CD14-positive monocyte (primary cell): ENCODE measurements at regions not wholly inside any gene's neighbourhood (a gene's known extent, or its start where the extent isn't known, plus 50 kb on each side); places are given as distances from the start of the nearest gene placed in this dataset.
"Not testable (repeated sequence)": the region's sequence is repeated elsewhere in the genome, so short reads cannot be mapped to it uniquely, and the experiment has no call there.

ENCODE experiments used
- DNase-seq, 3 donors: peaks; one replicate each; pipeline ENCODE4 v3.0.0-alpha.2; 2011 to 2022
- H2AFZ ChIP-seq: 2 replicates; pipeline ENCODE4 v1.6.0; 2012; ENCODE audit warnings: mild to moderate bottlenecking, low read depth, low read length, inconsistent platforms; ENCODE audit not compliant: insufficient read depth, poor library complexity, severe bottlenecking
- H3K27ac ChIP-seq, 2 donors: 1 replicate in 1 of 2; 2 replicates in 1 of 2; pipeline ENCODE4 v1.5.1; 2012 to 2013; ENCODE audit warnings: low read length in 2 of 2, control low read depth in 1 of 2, inconsistent platforms in 1 of 2, low read depth in 1 of 2, mild to moderate bottlenecking in 1 of 2
- H3K27me3 ChIP-seq, 2 donors: one replicate each; pipeline versions ENCODE4 v1.6.0 to v1.6.1; 2011 to 2013; ENCODE audit warnings: low read length in 2 of 2; ENCODE audit not compliant: control insufficient read depth in 2 of 2, insufficient read depth in 2 of 2
- H3K36me3 ChIP-seq, 2 donors: replicated peaks in 1 of 2; 1 replicate in 1 of 2; 2 replicates in 1 of 2; pipeline versions ENCODE4 v1.5.1 to v1.6.1; 2012 to 2013; ENCODE audit warnings: low read length in 2 of 2, control low read depth in 1 of 2, inconsistent platforms in 1 of 2, mild to moderate bottlenecking in 1 of 2; ENCODE audit not compliant: insufficient read depth in 2 of 2, control insufficient read depth in 1 of 2
- H3K4me1 ChIP-seq, 2 donors: 1 replicate in 1 of 2; 2 replicates in 1 of 2; pipeline versions ENCODE4 v1.5.1 to v1.6.1; 2012 to 2013; ENCODE audit warnings: low read length in 2 of 2, control low read depth in 1 of 2, inconsistent platforms in 1 of 2, mild to moderate bottlenecking in 1 of 2, moderate library complexity in 1 of 2; ENCODE audit not compliant: insufficient read depth in 2 of 2, control insufficient read depth in 1 of 2
- H3K4me2 ChIP-seq: replicated peaks from 2 replicates; pipeline ENCODE3; 2012; ENCODE audit warnings: low read length, moderate library complexity, mild to moderate bottlenecking; ENCODE audit not compliant: poor library complexity, severe bottlenecking; ENCODE audit errors: extremely low read depth
- H3K4me3 ChIP-seq, 3 experiments: fragments of 200-600 bp in 1 of 3; sonication (generic) in 1 of 3; replicated peaks in 1 of 3; 1 replicate in 2 of 3; 2 replicates in 1 of 3; pipeline ENCODE4 v1.5.1; 2011 to 2013; ENCODE audit warnings: low read length in 3 of 3, mild to moderate bottlenecking in 3 of 3, control low read depth in 2 of 3, low read depth in 2 of 3, inconsistent platforms in 1 of 3, moderate library complexity in 1 of 3
- H3K79me2 ChIP-seq: 2 replicates; pipeline ENCODE4 v1.6.0; 2012; ENCODE audit warnings: mild to moderate bottlenecking, control low read depth, inconsistent platforms, low read length, moderate library complexity; ENCODE audit not compliant: insufficient read depth
- H3K9ac ChIP-seq: 2 replicates; pipeline ENCODE4 v1.6.0; 2017; ENCODE audit warnings: low read length, mild to moderate bottlenecking; ENCODE audit not compliant: insufficient read depth, poor library complexity, severe bottlenecking
- H3K9me3 ChIP-seq, 2 donors: replicated peaks in 1 of 2; 1 replicate in 1 of 2; 2 replicates in 1 of 2; pipeline versions ENCODE4 v1.5.1 to v1.6.1; 2012 to 2013; ENCODE audit warnings: low read length in 2 of 2, control low read depth in 1 of 2; ENCODE audit not compliant: control insufficient read depth in 1 of 2, insufficient read depth in 1 of 2
- H4K20me1 ChIP-seq: 2 replicates; pipeline ENCODE4 v1.6.0; 2012; ENCODE audit warnings: mild to moderate bottlenecking, low read length, control low read depth, moderate library complexity; ENCODE audit not compliant: insufficient read depth
- H3K27ac Mint-ChIP-seq, 7 donors: one replicate each; pipeline ENCODE4 v1.8.0; 2020; ENCODE audit warnings: mild to moderate bottlenecking in 7 of 7, mixed read lengths in 7 of 7, moderate library complexity in 6 of 7, inconsistent platforms in 2 of 7
- H3K27me3 Mint-ChIP-seq, 3 donors: one replicate each; pipeline ENCODE4 v1.8.0; 2021 to 2022; ENCODE audit warnings: low read depth in 3 of 3, mild to moderate bottlenecking in 3 of 3, mixed read lengths in 3 of 3, moderate library complexity in 3 of 3, inconsistent platforms in 1 of 3
- H3K36me3 Mint-ChIP-seq, 2 donors: one replicate each; pipeline ENCODE4 v1.8.0; 2020; ENCODE audit warnings: mixed read lengths in 2 of 2, inconsistent platforms in 1 of 2, mild to moderate bottlenecking in 1 of 2
- H3K4me1 Mint-ChIP-seq: one replicate; pipeline ENCODE4 v1.8.0; 2020; ENCODE audit warnings: mild to moderate bottlenecking, mixed read lengths
- H3K4me3 Mint-ChIP-seq, 2 donors: one replicate each; pipeline ENCODE4 v1.8.0; 2020; ENCODE audit warnings: mild to moderate bottlenecking in 2 of 2, mixed read lengths in 2 of 2, moderate library complexity in 1 of 2
- H3K9me3 Mint-ChIP-seq, 7 donors: one replicate each; pipeline ENCODE4 v1.8.0; 2020 to 2022; ENCODE audit warnings: mixed read lengths in 7 of 7, mild to moderate bottlenecking in 6 of 7, moderate library complexity in 6 of 7, inconsistent platforms in 2 of 7
- WGBS: methylation state at CpG from one replicate; pipeline ENCODE4 v1.1.5; 2013; ENCODE audit warnings: missing lambda C conversion rate; ENCODE audit not compliant: insufficient coverage; 5-methylcytosine and 5-hydroxymethylcytosine counted together
- intact Hi-C, 2 donors: fragments of 100-400 bp; cut with micrococcal nuclease; formaldehyde crosslinking; loops; one replicate each; pipeline versions ENCODE4 v1.15.0 to v1.15.1; 2023
- TF ChIP-seq, protein P1 (sequence below): fragments of 200-600 bp; IDR thresholded peaks from one replicate; pipeline ENCODE4 v1.8.0; 2022; ENCODE audit warnings: antibody characterized with exemption, mild to moderate bottlenecking

DNA sequence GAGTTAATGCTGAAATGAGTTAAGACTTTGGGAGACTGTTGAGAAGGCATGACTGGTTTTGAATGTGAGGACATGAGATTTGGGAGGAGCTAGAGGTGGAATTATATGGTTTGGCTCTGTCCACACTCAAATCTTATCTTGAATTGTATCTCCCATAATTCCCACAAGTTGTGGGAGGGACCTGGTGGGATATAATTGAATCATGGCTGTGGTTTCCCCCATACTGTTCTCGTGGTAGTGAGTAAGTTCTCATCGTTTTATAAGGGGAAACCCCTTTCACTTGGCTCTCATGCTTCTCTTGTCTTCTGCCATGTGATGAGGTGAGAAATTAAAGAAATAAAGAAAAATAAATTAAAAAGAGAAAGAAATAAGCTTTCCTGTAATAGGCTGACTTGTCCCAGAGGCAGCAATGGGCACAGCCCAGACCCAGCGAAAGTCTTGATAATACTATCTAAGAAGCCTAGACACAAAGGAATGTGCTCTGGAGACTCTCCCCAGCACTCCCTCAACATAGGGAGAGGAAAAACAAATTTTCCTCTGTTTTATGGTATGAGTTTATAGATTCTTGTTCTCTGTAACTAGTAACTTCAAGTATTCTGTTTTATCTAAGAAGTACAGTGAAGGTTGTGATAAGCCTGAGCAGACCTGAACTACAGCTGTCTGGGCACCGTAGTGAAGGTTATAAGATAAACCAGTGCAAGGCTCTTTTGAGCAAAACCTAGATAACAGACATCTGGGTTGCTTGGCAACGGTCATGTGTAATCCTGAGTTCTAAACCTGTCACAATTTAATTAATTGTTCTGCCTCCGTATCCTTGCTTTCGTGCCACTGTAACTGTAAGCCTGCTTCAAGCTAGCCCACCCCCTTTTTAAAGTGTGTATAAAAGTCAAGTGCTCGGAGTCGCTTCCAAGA lies 88.9 kb upstream of the ECI2 start:
- intact Hi-C loops = no loop called here
- Mint-ChIP-seq H3K36me3 (no peaks in the 10 kb centered on the region), H3K27me3 (peaks cover 0 to 1% (median 0%) of the 10 kb centered on the region in 3 donors), H3K4me1 (no peaks in the 10 kb centered on the region), H3K27ac (no peak overlapping the region), H3K4me3 (no peak overlapping the region), H3K9me3 (peaks cover 6 to 30% (median 12%) of the 10 kb centered on the region in 7 donors)
- TF ChIP-seq, protein P1, sequence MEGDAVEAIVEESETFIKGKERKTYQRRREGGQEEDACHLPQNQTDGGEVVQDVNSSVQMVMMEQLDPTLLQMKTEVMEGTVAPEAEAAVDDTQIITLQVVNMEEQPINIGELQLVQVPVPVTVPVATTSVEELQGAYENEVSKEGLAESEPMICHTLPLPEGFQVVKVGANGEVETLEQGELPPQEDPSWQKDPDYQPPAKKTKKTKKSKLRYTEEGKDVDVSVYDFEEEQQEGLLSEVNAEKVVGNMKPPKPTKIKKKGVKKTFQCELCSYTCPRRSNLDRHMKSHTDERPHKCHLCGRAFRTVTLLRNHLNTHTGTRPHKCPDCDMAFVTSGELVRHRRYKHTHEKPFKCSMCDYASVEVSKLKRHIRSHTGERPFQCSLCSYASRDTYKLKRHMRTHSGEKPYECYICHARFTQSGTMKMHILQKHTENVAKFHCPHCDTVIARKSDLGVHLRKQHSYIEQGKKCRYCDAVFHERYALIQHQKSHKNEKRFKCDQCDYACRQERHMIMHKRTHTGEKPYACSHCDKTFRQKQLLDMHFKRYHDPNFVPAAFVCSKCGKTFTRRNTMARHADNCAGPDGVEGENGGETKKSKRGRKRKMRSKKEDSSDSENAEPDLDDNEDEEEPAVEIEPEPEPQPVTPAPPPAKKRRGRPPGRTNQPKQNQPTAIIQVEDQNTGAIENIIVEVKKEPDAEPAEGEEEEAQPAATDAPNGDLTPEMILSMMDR = no peak
- Histone ChIP-seq H3K27ac (no peak overlapping the region), H3K79me2 (no peaks in the 10 kb centered on the region), H3K9me3 (peaks cover 0 to 10% of the 10 kb centered on the region in 2 donors), H2AFZ (no peak overlapping the region), H3K36me3 (no peaks in the 10 kb centered on the region), H4K20me1 (no peaks in the 10 kb centered on the region), H3K27me3 (no peaks in the 10 kb centered on the region), H3K9ac (no peak overlapping the region), H3K4me1 (no peaks in the 10 kb centered on the region), H3K4me2 (no peak overlapping the region), H3K4me3 (no peak overlapping the region)
- DNase-seq = no peak
- WGBS = 100% methylated on average over 1 of the region's 9 CpGs

DNA sequence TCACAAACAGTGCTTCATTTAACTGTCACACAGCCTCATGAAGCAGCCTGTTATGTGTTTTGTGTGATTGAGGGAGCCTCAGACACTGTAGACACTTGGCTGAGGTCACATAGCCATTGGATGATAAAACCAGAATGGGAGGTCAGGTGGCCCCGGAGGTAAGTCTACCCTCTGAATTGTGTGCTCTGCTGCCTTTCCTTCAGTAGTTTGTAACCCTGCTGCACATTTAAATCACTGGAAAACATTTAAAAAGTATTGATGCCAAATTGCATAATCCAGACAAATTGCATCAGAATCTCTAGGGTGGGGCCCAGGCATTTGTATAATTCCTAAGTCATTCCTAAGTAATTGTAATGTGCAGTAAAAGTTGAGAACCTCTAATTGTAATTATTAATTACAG lies 85.2 kb upstream of the ECI2 start:
- no peaks in the 10 kb centered on the region for H3K36me3 Mint-ChIP-seq
- intact Hi-C loops = no loop called here
- TF ChIP-seq, protein P1 = no peak
- H3K9me3 ChIP-seq = peaks cover 7 to 19% of the 10 kb centered on the region in 2 donors
- no peaks in the 10 kb centered on the region for H3K36me3 ChIP-seq
- H3K9ac ChIP-seq = no peak overlapping the region
- no CpG with 5 or more reads among the region's 1 CpG for WGBS
- no peak overlapping the region for H3K27ac Mint-ChIP-seq
- H3K9me3 Mint-ChIP-seq = peaks cover 19 to 35% (median 26%) of the 10 kb centered on the region in 7 donors
- DNase-seq = no peak
- H3K4me1 Mint-ChIP-seq = no peaks in the 10 kb centered on the region
- peaks cover 0 to 3% (median 1%) of the 10 kb centered on the region in 3 donors for H3K27me3 Mint-ChIP-seq
- H3K4me3 ChIP-seq = no peak overlapping the region
- no peaks in the 10 kb centered on the region for H4K20me1 ChIP-seq
- H3K4me3 Mint-ChIP-seq = no peak overlapping the region
- H3K4me1 ChIP-seq = no peaks in the 10 kb centered on the region
- no peaks in the 10 kb centered on the region for H3K79me2 ChIP-seq
- no peaks in the 10 kb centered on the region for H3K27me3 ChIP-seq
- H2AFZ ChIP-seq = no peak overlapping the region
- H3K27ac ChIP-seq = no peak overlapping the region
- H3K4me2 ChIP-seq = no peak overlapping the region

DNA sequence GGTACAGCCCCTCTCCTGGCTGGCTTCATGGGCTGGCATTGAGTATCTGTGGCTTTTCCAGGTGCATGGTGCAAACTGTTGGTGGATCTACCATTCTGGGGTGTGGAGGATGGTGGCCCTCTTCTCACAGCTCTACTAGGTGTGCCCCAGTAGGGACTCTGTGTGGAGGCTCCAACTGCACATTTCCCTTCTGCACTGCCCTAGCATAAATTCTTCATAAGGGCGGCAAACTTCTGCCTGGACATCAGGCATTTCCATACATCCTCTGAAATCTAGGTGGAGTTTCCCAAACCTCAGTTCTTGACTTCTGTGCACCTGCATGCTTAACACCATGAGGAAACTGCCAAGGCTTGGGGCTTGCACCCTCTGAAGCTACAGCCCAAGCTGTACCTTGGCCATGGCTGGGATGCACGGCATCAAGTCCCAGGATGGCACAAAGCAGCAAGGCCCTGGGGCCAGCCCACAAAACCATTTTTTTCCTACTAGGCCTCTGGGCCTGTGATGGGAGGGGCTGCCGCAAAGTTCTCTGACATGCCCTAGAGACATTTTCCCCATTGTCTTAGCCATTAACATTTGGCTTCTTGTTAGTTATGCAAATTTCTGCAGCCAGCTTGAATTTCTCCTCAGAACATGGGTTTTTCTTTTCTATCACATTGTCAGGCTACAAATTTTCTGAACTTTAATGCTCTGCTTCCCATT lies 83.4 kb upstream of the ECI2 start:
- H2AFZ ChIP-seq, H3K36me3 Mint-ChIP-seq, H3K4me3 ChIP-seq, H3K27me3 Mint-ChIP-seq, DNase-seq, H3K27me3 ChIP-seq, H3K36me3 ChIP-seq, H4K20me1 ChIP-seq, H3K9ac ChIP-seq, H3K79me2 ChIP-seq, H3K4me1 Mint-ChIP-seq, H3K4me2 ChIP-seq, H3K27ac ChIP-seq, H3K27ac Mint-ChIP-seq, H3K4me3 Mint-ChIP-seq, H3K4me1 ChIP-seq, intact Hi-C loops: not testable (repeated sequence)
- peaks cover 28 to 45% (median 36%) of the 10 kb centered on the region in 7 donors for H3K9me3 Mint-ChIP-seq
- H3K9me3 ChIP-seq = peaks cover 14 to 25% of the 10 kb centered on the region in 2 donors
- 100% methylated on average over 1 of the region's 3 CpGs for WGBS
